GM18499 (cell line): ENCODE measurements at regions not wholly inside any gene's neighbourhood (a gene's known extent, or its start where the extent isn't known, plus 50 kb on each side); places are given as distances from the start of the nearest gene placed in this dataset.
"Not testable (repeated sequence)": the region's sequence is repeated elsewhere in the genome, so short reads cannot be mapped to it uniquely, and the experiment has no call there.

ENCODE experiments used
- ATAC-seq: cut with Tn5 transposase; IDR thresholded peaks from one replicate; pipeline ENCODE4 v1.9.1; 2021; ENCODE audit warnings: moderate number of reproducible peaks; ENCODE audit not compliant: insufficient read depth, unreplicated experiment

GRCh38 chr15:81940467-81941451 lies 105.1 kb downstream of the MEX3B start:
- no peak for ATAC-seq

GRCh38 chr15:81939604-81940440 lies 106.0 kb downstream of the MEX3B start:
- ATAC-seq: no peak

GRCh38 chr15:81937189-81937588 lies 108.6 kb downstream of the MEX3B start:
- no peak for ATAC-seq

- no peak for ATAC-seq
Observed at GRCh38 chr15:81930582-81931369, 115.0 kb downstream of the MEX3B start.

- no peak for ATAC-seq
Observed at GRCh38 chr15:81929557-81929956, 116.3 kb downstream of the MEX3B start.

GRCh38 chr15:81926981-81927380 lies 118.8 kb downstream of the MEX3B start:
- ATAC-seq: no peak

- ATAC-seq: no peak
Observed at GRCh38 chr15:81924729-81925128, 121.1 kb downstream of the MEX3B start.

- no peak for ATAC-seq
Observed at GRCh38 chr15:81923561-81924350, 122.1 kb downstream of the MEX3B start.

- no peak for ATAC-seq
Observed at GRCh38 chr15:81922143-81922542, 123.7 kb downstream of the MEX3B start.

GRCh38 chr15:81921163-81921562 lies 124.7 kb downstream of the MEX3B start:
- no peak for ATAC-seq

GRCh38 chr15:81918767-81919166 lies 127.1 kb downstream of the MEX3B start:
- not testable (repeated sequence) for ATAC-seq

GRCh38 chr15:81916451-81916850 lies 129.4 kb downstream of the MEX3B start:
- ATAC-seq: no peak

- ATAC-seq: no peak
Observed at GRCh38 chr15:81915990-81916389, 129.8 kb downstream of the MEX3B start.

- no peak for ATAC-seq
Observed at GRCh38 chr15:81914734-81915256, 131.0 kb downstream of the MEX3B start.

- ATAC-seq: no peak
Observed at GRCh38 chr15:81914333-81914732, 131.5 kb downstream of the MEX3B start.

- no peak for ATAC-seq
Observed at GRCh38 chr15:81911022-81911971, 134.5 kb downstream of the MEX3B start.

GRCh38 chr15:81910355-81911021 lies 135.3 kb downstream of the MEX3B start:
- no peak for ATAC-seq

GRCh38 chr15:81909011-81909358 lies 136.8 kb downstream of the MEX3B start:
- no peak for ATAC-seq
